SK-N-MC (cell line): ENCODE measurements at regions not wholly inside any gene's neighbourhood (a gene's known extent, or its start where the extent isn't known, plus 50 kb on each side); places are given as distances from the start of the nearest gene placed in this dataset.

Experiments used
- DNase-seq: peaks from one replicate; pipeline ENCODE4 v3.0.0-alpha.2; 2011; ENCODE audit warnings: low read depth, low spot score
- H3K27ac ChIP-seq: fragments of 200-600 bp; sonication (generic); 2 replicates; pipeline ENCODE4 v1.5.1; 2016; ENCODE audit warnings: mixed run types
- H3K36me3 ChIP-seq: fragments of 200-600 bp; sonication (generic); 2 replicates; pipeline ENCODE4 v1.6.1; 2017; ENCODE audit warnings: antibody characterized with exemption, low read length, mixed read lengths; ENCODE audit not compliant: insufficient read depth
- H3K4me3 ChIP-seq: fragments of 200-600 bp; sonication (generic); 2 replicates; pipeline ENCODE4 v1.5.1; 2016
- H3K9ac ChIP-seq: fragments of 200-600 bp; sonication (generic); 2 replicates; pipeline ENCODE4 v1.8.0; 2017; ENCODE audit warnings: mixed run types, mixed read lengths; ENCODE audit not compliant: insufficient read length
- H3K9me3 ChIP-seq: fragments of 200-600 bp; sonication (generic); 2 replicates; pipeline ENCODE4 v1.6.1; 2017; ENCODE audit warnings: low read depth, mild to moderate bottlenecking, antibody characterized with exemption, low read length, moderate library complexity, mixed read lengths
- EZH2 ChIP-seq: fragments of 200-600 bp; sonication (generic); IDR thresholded peaks from one replicate; pipeline ENCODE4 v1.6.1; 2017; ENCODE audit warnings: antibody characterized with exemption
- FOXP2 ChIP-seq: optimal IDR thresholded peaks from 2 replicates; pipeline ENCODE3; 2011; ENCODE audit warnings: mild to moderate bottlenecking, moderate library complexity; ENCODE audit not compliant: insufficient read depth; ENCODE audit errors: extremely low read length, control extremely low read depth
- POLR2AphosphoS5 ChIP-seq: IDR thresholded peaks from 2 replicates; pipeline ENCODE4 v1.6.1; 2012; ENCODE audit warnings: mild to moderate bottlenecking, low read depth, low read length, borderline replicate concordance

GRCh38 chr3:56981445-56982230, 78.8 kb upstream of the SPATA12 start:
- Histone ChIP-seq H3K4me3 (no peak overlapping the region), H3K9ac (no peak overlapping the region), H3K36me3 (no peaks in the 10 kb centered on the region), H3K27ac (no peak overlapping the region), H3K9me3 (no peaks in the 10 kb centered on the region)
- DNase-seq: no peak
- no peak for TF ChIP-seq FOXP2
- no peak for TF ChIP-seq POLR2AphosphoS5
- TF ChIP-seq EZH2: no peak

- Histone ChIP-seq H3K36me3 (no peaks in the 10 kb centered on the region), H3K27ac (no peak overlapping the region), H3K4me3 (no peak overlapping the region), H3K9me3 (no peaks in the 10 kb centered on the region), H3K9ac (no peak overlapping the region)
- no peak for DNase-seq
- TF ChIP-seq EZH2 (no peak), POLR2AphosphoS5 (no peak), FOXP2 (no peak)
Measured at GRCh38 chr3:56980798-56981390, 79.6 kb upstream of the SPATA12 start.

DNA sequence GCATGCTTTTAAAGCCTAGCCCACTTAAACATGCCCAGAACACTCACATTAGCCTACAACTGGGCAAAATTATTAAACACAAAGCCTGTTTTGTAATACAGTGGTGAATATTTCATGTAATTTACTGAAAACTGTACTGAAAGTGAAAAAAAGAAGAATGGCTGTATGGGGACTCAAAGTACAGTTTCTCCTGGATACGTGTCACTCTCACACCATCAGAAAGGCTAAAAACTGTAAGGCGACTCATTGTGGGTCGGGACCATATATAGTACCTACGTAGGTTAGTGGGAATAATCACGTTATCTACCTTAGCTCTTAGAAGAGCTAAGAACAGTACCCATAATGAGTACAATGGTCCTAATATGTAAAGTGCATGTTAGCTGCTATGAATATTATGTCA, 80.2 kb upstream of the SPATA12 start:
- Histone ChIP-seq H3K9ac (no peak overlapping the region), H3K36me3 (no peaks in the 10 kb centered on the region), H3K9me3 (no peaks in the 10 kb centered on the region), H3K4me3 (no peak overlapping the region), H3K27ac (no peak overlapping the region)
- no peak for DNase-seq
- no peak for TF ChIP-seq EZH2
- TF ChIP-seq POLR2AphosphoS5: no peak

DNA sequence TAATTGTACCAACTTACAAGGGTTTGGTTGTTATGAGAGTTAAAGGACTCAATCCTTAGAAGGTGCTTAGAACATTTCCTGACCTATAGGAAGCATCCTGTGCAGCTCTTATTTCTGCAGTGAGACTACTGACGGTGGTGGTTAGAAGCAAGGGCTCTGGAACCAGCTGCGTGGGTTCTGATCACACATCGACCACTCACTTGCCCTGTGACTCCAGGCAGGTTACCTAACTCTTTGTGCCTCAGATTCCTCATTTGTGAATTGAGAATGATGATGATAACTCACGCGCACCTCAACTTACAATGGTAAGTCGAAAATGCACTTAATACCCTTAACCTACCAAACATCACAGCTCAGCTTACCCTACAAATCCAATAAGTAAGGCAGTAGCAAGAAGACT, 80.7 kb upstream of the SPATA12 start:
- Histone ChIP-seq H3K27ac (no peak overlapping the region), H3K9ac (no peak overlapping the region), H3K36me3 (no peaks in the 10 kb centered on the region), H3K9me3 (no peaks in the 10 kb centered on the region), H3K4me3 (no peak overlapping the region)
- TF ChIP-seq EZH2: no peak
- no peak for TF ChIP-seq POLR2AphosphoS5
- TF ChIP-seq FOXP2: no peak
- no peak for DNase-seq

GRCh38 chr3:56977561-56977889, 82.9 kb upstream of the SPATA12 start:
- no peak for TF ChIP-seq FOXP2
- no peak for TF ChIP-seq POLR2AphosphoS5
- no peak for TF ChIP-seq EZH2
- H3K36me3 ChIP-seq: no peaks in the 10 kb centered on the region
- H3K4me3 ChIP-seq: no peak overlapping the region
- no peak overlapping the region for H3K9ac ChIP-seq
- no peaks in the 10 kb centered on the region for H3K9me3 ChIP-seq
- H3K27ac ChIP-seq: no peak overlapping the region
- DNase-seq: no peak

- H3K36me3 ChIP-seq: no peaks in the 10 kb centered on the region
- no peaks in the 10 kb centered on the region for H3K9me3 ChIP-seq
- no peak for TF ChIP-seq FOXP2
- TF ChIP-seq EZH2: no peak
- TF ChIP-seq POLR2AphosphoS5: no peak
- no peak for DNase-seq
- no peak overlapping the region for H3K9ac ChIP-seq
- H3K27ac ChIP-seq: no peak overlapping the region
- H3K4me3 ChIP-seq: no peak overlapping the region
Measured at GRCh38 chr3:56976651-56977560, 83.6 kb upstream of the SPATA12 start.

- DNase-seq: no peak
- no peak overlapping the region for H3K9ac ChIP-seq
- no peak for TF ChIP-seq FOXP2
- no peak for TF ChIP-seq EZH2
- no peak for TF ChIP-seq POLR2AphosphoS5
- H3K4me3 ChIP-seq: no peak overlapping the region
- H3K9me3 ChIP-seq: no peaks in the 10 kb centered on the region
- no peaks in the 10 kb centered on the region for H3K36me3 ChIP-seq
- H3K27ac ChIP-seq: no peak overlapping the region
Measured at GRCh38 chr3:56975567-56975966, 84.9 kb upstream of the SPATA12 start.

GRCh38 chr3:56974247-56974930, 86.1 kb upstream of the SPATA12 start:
- no peak for TF ChIP-seq EZH2

More at GRCh38 chr3:56974247-56974930, 86.1 kb upstream of the SPATA12 start:
- Histone ChIP-seq H3K9ac (no peak overlapping the region), H3K27ac (no peak overlapping the region), H3K4me3 (no peak overlapping the region), H3K36me3 (no peaks in the 10 kb centered on the region), H3K9me3 (no peaks in the 10 kb centered on the region)
- no peak for DNase-seq
